Lung (tissue), 11 donors: ENCODE measurements at regions not wholly inside any gene's neighbourhood (a gene's known extent, or its start where the extent isn't known, plus 50 kb on each side); places are given as distances from the start of the nearest gene placed in this dataset.

Experiments
- ATAC-seq: fragments of 200-7000 bp; cut with Tn5 transposase; one replicate; pipeline ENCODE4 v1.9.1; 2020; ENCODE audit warnings: moderate number of reproducible peaks; ENCODE audit not compliant: insufficient read depth, low FRiP score
- DNase-seq, 3 donors: peaks; one replicate each; pipeline ENCODE4 v3.0.0-alpha.2; 2013 to 2017
- H3K27ac ChIP-seq, 2 donors: one replicate each; pipeline ENCODE4 v1.5.1; 2013; ENCODE audit warnings: mild to moderate bottlenecking in 2 of 2, moderate library complexity in 2 of 2, control low read depth in 1 of 2, inconsistent platforms in 1 of 2, low read depth in 1 of 2, low read length in 1 of 2
- H3K27me3 ChIP-seq, 3 donors: one replicate each; pipeline ENCODE4 v1.5.1; 2013; ENCODE audit warnings: low read length in 2 of 3; ENCODE audit not compliant: control insufficient read depth in 3 of 3, insufficient read depth in 3 of 3
- H3K36me3 ChIP-seq, 4 donors: one replicate each; pipeline ENCODE4 v1.5.1; 2013; ENCODE audit warnings: low read length in 4 of 4, mild to moderate bottlenecking in 1 of 4, moderate library complexity in 1 of 4; ENCODE audit not compliant: control insufficient read depth in 4 of 4, insufficient read depth in 4 of 4
- H3K4me1 ChIP-seq, 5 donors: one replicate each; pipeline ENCODE4 v1.5.1; 2013; ENCODE audit warnings: low read length in 5 of 5, mild to moderate bottlenecking in 2 of 5, moderate library complexity in 1 of 5; ENCODE audit not compliant: control insufficient read depth in 5 of 5, insufficient read depth in 5 of 5
- H3K4me3 ChIP-seq: one replicate; pipeline ENCODE4 v1.5.1; 2013; ENCODE audit warnings: mild to moderate bottlenecking, control low read depth, moderate library complexity
- H3K9ac ChIP-seq, 2 donors: one replicate each; pipeline ENCODE4 v1.5.1; 2013; ENCODE audit warnings: low read length in 2 of 2, control low read depth in 1 of 2; ENCODE audit not compliant: insufficient read depth in 1 of 2
- H3K9me3 ChIP-seq, 4 donors: one replicate each; pipeline ENCODE4 v1.5.1; 2013; ENCODE audit warnings: low read length in 3 of 4, mild to moderate bottlenecking in 1 of 4, moderate library complexity in 1 of 4; ENCODE audit not compliant: control insufficient read depth in 4 of 4, insufficient read depth in 3 of 4
- WGBS, 2 donors: extraction: QIAGEN DNeasy Blood & Tissue Kit; methylation state at CpG; one replicate each; pipeline ENCODE4 v1.1.7; 2013; 5-methylcytosine and 5-hydroxymethylcytosine counted together
- TF ChIP-seq, protein P1 (sequence below): IDR thresholded peaks from 2 replicates; pipeline ENCODE4 v1.5.1; 2012; ENCODE audit warnings: mild to moderate bottlenecking; ENCODE audit errors: control extremely low read depth, extremely low read depth
- donor health status: control.
- donor health status: control.
- donor health status: Bipolar disorder and iron deficiency.
- donor health status: healthy.
- donor health status: DM: yes; HTN: yes; CAD: no.

- TF ChIP-seq, protein P1, sequence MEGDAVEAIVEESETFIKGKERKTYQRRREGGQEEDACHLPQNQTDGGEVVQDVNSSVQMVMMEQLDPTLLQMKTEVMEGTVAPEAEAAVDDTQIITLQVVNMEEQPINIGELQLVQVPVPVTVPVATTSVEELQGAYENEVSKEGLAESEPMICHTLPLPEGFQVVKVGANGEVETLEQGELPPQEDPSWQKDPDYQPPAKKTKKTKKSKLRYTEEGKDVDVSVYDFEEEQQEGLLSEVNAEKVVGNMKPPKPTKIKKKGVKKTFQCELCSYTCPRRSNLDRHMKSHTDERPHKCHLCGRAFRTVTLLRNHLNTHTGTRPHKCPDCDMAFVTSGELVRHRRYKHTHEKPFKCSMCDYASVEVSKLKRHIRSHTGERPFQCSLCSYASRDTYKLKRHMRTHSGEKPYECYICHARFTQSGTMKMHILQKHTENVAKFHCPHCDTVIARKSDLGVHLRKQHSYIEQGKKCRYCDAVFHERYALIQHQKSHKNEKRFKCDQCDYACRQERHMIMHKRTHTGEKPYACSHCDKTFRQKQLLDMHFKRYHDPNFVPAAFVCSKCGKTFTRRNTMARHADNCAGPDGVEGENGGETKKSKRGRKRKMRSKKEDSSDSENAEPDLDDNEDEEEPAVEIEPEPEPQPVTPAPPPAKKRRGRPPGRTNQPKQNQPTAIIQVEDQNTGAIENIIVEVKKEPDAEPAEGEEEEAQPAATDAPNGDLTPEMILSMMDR, result no peak
- Histone ChIP-seq H3K9ac (no peak overlapping the region), H3K9me3 (peaks cover 0 to 2% (median 0%) of the 10 kb centered on the region in 4 donors), H3K4me3 (no peak overlapping the region), H3K36me3 (no peaks in the 10 kb centered on the region), H3K4me1 (peaks cover 0 to 17% (median 3%) of the 10 kb centered on the region in 5 donors), H3K27me3 (no peaks in the 10 kb centered on the region), H3K27ac (peak overlapping the region in 1 of 2 donors; percentile 5)
- DNase-seq, result no peak
- peak; percentile 57 for ATAC-seq
- 37 to 60% methylated on average over 3 of the region's 3 CpGs for whole genome bisulfite sequencing, 2 donors
These were observed 61.2 kb upstream of the FRY start for GRCh38 chr13:31970231-31970930.

DNA sequence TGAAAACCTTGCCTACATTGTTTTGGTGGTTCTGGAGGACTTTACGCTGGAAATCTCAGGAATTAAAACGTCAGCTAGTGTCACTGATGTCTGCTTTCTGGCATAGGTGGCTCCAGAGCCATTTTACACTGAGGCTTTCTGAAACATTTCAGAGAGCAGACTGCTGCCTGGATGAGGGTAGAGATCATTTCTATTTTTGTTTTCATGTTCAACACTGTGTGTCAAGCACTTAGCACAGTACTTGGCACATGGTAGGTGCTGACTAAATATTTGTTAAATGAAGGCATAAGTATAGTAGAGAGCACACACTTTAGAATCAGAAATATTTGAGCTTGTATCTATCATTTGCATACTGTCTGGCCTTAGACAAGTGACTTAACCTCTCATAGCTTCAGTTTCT is 59.1 kb upstream of the FRY start:
- no peak overlapping the region for H3K4me3 ChIP-seq
- no peak overlapping the region for H3K9ac ChIP-seq
- TF ChIP-seq, protein P1, result no peak
- H3K27me3 ChIP-seq, result no peaks in the 10 kb centered on the region
- peaks cover 0 to 8% (median 0%) of the 10 kb centered on the region in 5 donors for H3K4me1 ChIP-seq
- H3K9me3 ChIP-seq, result no peaks in the 10 kb centered on the region
- no peaks in the 10 kb centered on the region for H3K36me3 ChIP-seq
- 93 to 94% methylated on average over 2 of the region's 2 CpGs for WGBS, 2 donors
- no peak for DNase-seq
- ATAC-seq, result no peak
- H3K27ac ChIP-seq, result peak overlapping the region in 1 of 2 donors; percentile 66

GRCh38 chr13:31978021-31978420 is 53.6 kb upstream of the FRY start:
- no peak overlapping the region for H3K27ac ChIP-seq
- no peak for DNase-seq
- no peaks in the 10 kb centered on the region for H3K27me3 ChIP-seq
- no peak overlapping the region for H3K9ac ChIP-seq
- no peak for ATAC-seq
- H3K36me3 ChIP-seq, result no peaks in the 10 kb centered on the region
- H3K9me3 ChIP-seq, result no peaks in the 10 kb centered on the region
- TF ChIP-seq, protein P1, result no peak
- no peak overlapping the region for H3K4me3 ChIP-seq
- H3K4me1 ChIP-seq, result peaks cover 0 to 10% (median 0%) of the 10 kb centered on the region in 5 donors
- WGBS, 2 donors, result 72 to 85% methylated on average over 3 of the region's 3 CpGs
